K562 (cell line): ENCODE measurements at regions not wholly inside any gene's neighbourhood (a gene's known extent, or its start where the extent isn't known, plus 50 kb on each side); places are given as distances from the start of the nearest gene placed in this dataset.

Source experiments
- ATAC-seq: fragments of 200-7000 bp; cut with Tn5 transposase; 3 replicates; pipeline ENCODE4 v1.9.1; 2020; ENCODE audit warnings: moderate library complexity
- BruUV-seq: library from RNA; stranded (reverse); fragments of 400-500 nt; replicated peaks from 2 replicates; lab custom pipeline; 2021; lab: Mats Ljungman, UMichigan
- CTCF ChIA-PET: fragments of 300-600 bp; formaldehyde crosslinking; extraction: SDS; loops from one replicate; lab custom pipeline; 2021; ENCODE audit warnings: low intra/inter-chr PET ratio; lab: Yijun Ruan, JAX
- POLR2A ChIA-PET: fragments of 300-600, 350-650 bp; sonication (Branson Sonifier 250); formaldehyde crosslinking; extraction: SDS; loops from one replicate; lab custom pipeline; 2021; ENCODE audit warnings: antibody characterized with exemption, inconsistent platforms; lab: Yijun Ruan, JAX
- DNase-seq, 4 experiments: peaks; one replicate each; pipeline versions ENCODE4 v3.0.0 to v3.0.0-alpha.2; 2011 to 2018; ENCODE audit warnings: low spot score in 3 of 4, mixed read lengths in 3 of 4; ENCODE audit errors: extremely low read depth in 1 of 4
- FAIRE-seq: peaks from 2 replicates; lab custom pipeline; 2011; peaks lifted over from hg19 to GRCh38; lab: Jason Lieb, UNC
- H2AFZ ChIP-seq: 2 replicates; pipeline ENCODE4 v1.6.0; 2011; ENCODE audit warnings: low read depth, low read length, control low read depth, inconsistent platforms
- H3K27ac ChIP-seq: fragments of 200-600 bp; 3 replicates; pipeline ENCODE4 v1.8.0; 2011; ENCODE audit warnings: low read depth, mild to moderate bottlenecking, control low read depth, inconsistent platforms, low read length, moderate library complexity, mixed read lengths; ENCODE audit errors: extremely low read depth
- H3K27me3 ChIP-seq, 2 experiments: fragments of 300-600 bp in 1 of 2; 2 replicates in 1 of 2; 3 replicates in 1 of 2; pipeline versions ENCODE4 v1.6.0 to v1.8.0; 2011; ENCODE audit warnings: inconsistent platforms in 2 of 2, low read length in 2 of 2, mild to moderate bottlenecking in 1 of 2, mixed read lengths in 1 of 2, moderate library complexity in 1 of 2; ENCODE audit not compliant: control insufficient read depth in 2 of 2, insufficient read depth in 2 of 2
- H3K36me3 ChIP-seq: fragments of 300-600 bp; 3 replicates; pipeline ENCODE4 v1.8.0; 2011; ENCODE audit warnings: mild to moderate bottlenecking, low read length, inconsistent platforms; ENCODE audit not compliant: control insufficient read depth, insufficient read depth
- H3K4me1 ChIP-seq, 2 experiments: fragments of 200-600 bp in 1 of 2; replicated peaks in 1 of 2; 2 replicates in 1 of 2; 3 replicates in 1 of 2; pipeline versions ENCODE4 v1.5.1 to v1.8.0; 2011; ENCODE audit warnings: inconsistent platforms in 2 of 2, low read length in 2 of 2, mild to moderate bottlenecking in 1 of 2, mixed read lengths in 1 of 2, moderate library complexity in 1 of 2; ENCODE audit not compliant: control insufficient read depth in 2 of 2, insufficient read depth in 2 of 2
- H3K4me2 ChIP-seq: 2 replicates; pipeline ENCODE4 v1.6.1; 2011; ENCODE audit warnings: low read length, control low read depth, inconsistent platforms, mixed read lengths; ENCODE audit not compliant: insufficient read depth
- H3K4me3 ChIP-seq: fragments of 200-600 bp; sonication (generic), shearing (Covaris generic); 2 replicates; pipeline ENCODE4 v1.5.1; 2016; ENCODE audit warnings: control low read depth, inconsistent platforms
- H3K79me2 ChIP-seq: fragments of 200-600 bp; 3 replicates; pipeline ENCODE4 v1.8.0; 2011; ENCODE audit warnings: low read length, inconsistent platforms; ENCODE audit not compliant: control insufficient read depth, insufficient read depth
- H3K9ac ChIP-seq, 2 experiments: 2 replicates each; pipeline versions ENCODE4 v1.6.0 to v1.6.1; 2011; ENCODE audit warnings: low read depth in 2 of 2, low read length in 2 of 2, control low read depth in 1 of 2, inconsistent platforms in 1 of 2, mild to moderate bottlenecking in 1 of 2, mixed read lengths in 1 of 2; ENCODE audit not compliant: insufficient read depth in 1 of 2
- H3K9me1 ChIP-seq: one replicate; pipeline ENCODE4 v1.6.0; 2011; ENCODE audit warnings: inconsistent platforms, mild to moderate bottlenecking, low read length, moderate library complexity; ENCODE audit not compliant: control insufficient read depth, insufficient read depth
- H3K9me3 ChIP-seq: replicated peaks from 2 replicates; pipeline ENCODE4 v1.5.1; 2011; ENCODE audit warnings: low read depth, low read length, inconsistent platforms; ENCODE audit not compliant: control insufficient read depth, insufficient read depth
- H4K20me1 ChIP-seq: replicated peaks from 2 replicates; pipeline ENCODE4 v1.6.1; 2011; ENCODE audit warnings: low read length, inconsistent platforms, mixed read lengths; ENCODE audit not compliant: control insufficient read depth, insufficient read depth
- ATF3 ChIP-seq, 2 experiments: fragments of 450-650 bp in 1 of 2; sonication (generic) in 1 of 2; formaldehyde crosslinking in 1 of 2; IDR thresholded peaks in 1 of 2; conservative IDR thresholded peaks in 1 of 2; 2 replicates each; pipeline versions ENCODE4 v1.6.1 to v1.8.1; 2016 to 2023; ENCODE audit warnings: mild to moderate bottlenecking in 2 of 2, moderate library complexity in 2 of 2, inconsistent platforms in 1 of 2, missing genetic modification reagents in 1 of 2
- FOXK2 ChIP-seq, 2 experiments: fragments of 450-650 bp; IDR thresholded peaks in 1 of 2; conservative IDR thresholded peaks in 1 of 2; 2 replicates each; pipeline ENCODE4 v1.6.1; 2016; ENCODE audit warnings: low read depth in 2 of 2, mild to moderate bottlenecking in 1 of 2
- GTF2F1 ChIP-seq: IDR thresholded peaks from 2 replicates; pipeline ENCODE4 v1.6.1; 2011; ENCODE audit warnings: low read depth, low read length, improper control_type of control experiment
- HCFC1 ChIP-seq: IDR thresholded peaks from 2 replicates; pipeline ENCODE4 v1.6.1; 2012; ENCODE audit warnings: low read depth, low read length, improper control_type of control experiment
- KAT7 ChIP-seq: sonication (generic); formaldehyde crosslinking; IDR thresholded peaks from 2 replicates; pipeline ENCODE4 v1.8.0; 2022; ENCODE audit warnings: missing genetic modification reagents, mild to moderate bottlenecking, borderline replicate concordance
- MYNN ChIP-seq, 2 experiments: sonication (generic); formaldehyde crosslinking in 1 of 2; IDR thresholded peaks; 2 replicates each; pipeline versions ENCODE4 v1.5.0 to v1.6.1; 2016 to 2020; ENCODE audit warnings: antibody characterized with exemption in 1 of 2, missing genetic modification reagents in 1 of 2
- RFX5 ChIP-seq: IDR thresholded peaks from 2 replicates; pipeline ENCODE4 v1.6.1; 2011; ENCODE audit warnings: low read depth, mild to moderate bottlenecking, improper control_type of control experiment, low read length
- STAT5B ChIP-seq: fragments of 250-450 bp; sonication (Bioruptor Pico); IDR thresholded peaks from 2 replicates; pipeline ENCODE4 v1.8.0; 2021; ENCODE audit warnings: mild to moderate bottlenecking, inconsistent platforms
- TRIM28 ChIP-seq: fragments of 450-650 bp; IDR thresholded peaks from 2 replicates; pipeline ENCODE4 v1.6.1; 2017
- ZNF398 ChIP-seq: fragments of 250-450 bp; sonication (Bioruptor Pico); IDR thresholded peaks from 2 replicates; pipeline ENCODE4 v1.8.0; 2021; ENCODE audit warnings: moderate library complexity, mild to moderate bottlenecking, inconsistent platforms
- ZNF408 ChIP-seq: fragments of 250-450 bp; sonication (Bioruptor Pico); IDR thresholded peaks from 2 replicates; pipeline ENCODE4 v1.4.0; 2020; ENCODE audit warnings: low read depth, mild to moderate bottlenecking, moderate library complexity
- ZNF518B ChIP-seq: fragments of 250-450 bp; sonication (Bioruptor Pico); IDR thresholded peaks from 2 replicates; pipeline ENCODE4 v1.5.0; 2021; ENCODE audit warnings: mild to moderate bottlenecking, moderate library complexity
- WGBS: fragments of 100-300 bp; shearing (Covaris generic); methylation state at CpG from one replicate; pipeline ENCODE4 v1.1.6; 2016; ENCODE audit warnings: low coverage, mixed read lengths; ENCODE audit not compliant: insufficient coverage; ENCODE audit errors: missing lambda C conversion rate; 5-methylcytosine and 5-hydroxymethylcytosine counted together
- in situ Hi-C: fragments of 300-500 bp; cut with MboI; formaldehyde crosslinking; loops from 4 replicates; pipeline ENCODE4 v1.15.0; 2018; ENCODE audit warnings: inconsistent platforms, mixed read lengths
- intact Hi-C: fragments of 100-400 bp; cut with micrococcal nuclease; formaldehyde crosslinking; loops from 2 replicates; pipeline ENCODE4 v1.14.2; 2022
- TF ChIP-seq, protein P1 (sequence below): sonication (generic); formaldehyde crosslinking; IDR thresholded peaks from 2 replicates; pipeline ENCODE4 v1.8.1; 2022; ENCODE audit warnings: missing genetic modification reagents

GRCh38 chr3:178382449-178383061 lies 153.7 kb upstream of the KCNMB2 start:
- TF ChIP-seq RFX5 (no peak), GTF2F1 (no peak), ZNF408 (CRISPR knock-in tag) (no peak), MYNN (IDR thresholded peaks at IDR 0.05) (no peak), MYNN (CRISPR knock-in tag; IDR thresholded peaks at IDR 0.05) (no peak), STAT5B (CRISPR knock-in tag) (no peak), FOXK2 (conservative IDR thresholded peaks at IDR 0.05 in 1 of 2, IDR thresholded peaks at IDR 0.05 in 1 of 2; ENCODE audit: low read depth in 2 of 2) (no peak), KAT7 (CRISPR knock-in tag) (no peak), ZNF398 (CRISPR knock-in tag) (no peak), TRIM28 (no peak), ATF3 (IDR thresholded peaks at IDR 0.05) (no peak), ATF3 (CRISPR knock-in tag; conservative IDR thresholded peaks at IDR 0.05) (no peak), HCFC1 (no peak), ZNF518B (CRISPR knock-in tag) (no peak)
- TF ChIP-seq, protein P1, sequence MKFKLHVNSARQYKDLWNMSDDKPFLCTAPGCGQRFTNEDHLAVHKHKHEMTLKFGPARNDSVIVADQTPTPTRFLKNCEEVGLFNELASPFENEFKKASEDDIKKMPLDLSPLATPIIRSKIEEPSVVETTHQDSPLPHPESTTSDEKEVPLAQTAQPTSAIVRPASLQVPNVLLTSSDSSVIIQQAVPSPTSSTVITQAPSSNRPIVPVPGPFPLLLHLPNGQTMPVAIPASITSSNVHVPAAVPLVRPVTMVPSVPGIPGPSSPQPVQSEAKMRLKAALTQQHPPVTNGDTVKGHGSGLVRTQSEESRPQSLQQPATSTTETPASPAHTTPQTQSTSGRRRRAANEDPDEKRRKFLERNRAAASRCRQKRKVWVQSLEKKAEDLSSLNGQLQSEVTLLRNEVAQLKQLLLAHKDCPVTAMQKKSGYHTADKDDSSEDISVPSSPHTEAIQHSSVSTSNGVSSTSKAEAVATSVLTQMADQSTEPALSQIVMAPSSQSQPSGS (CRISPR knock-in tag), result no peak
- no peak overlapping the region for H3K4me3 ChIP-seq
- H3K79me2 ChIP-seq, result no peaks in the 10 kb centered on the region
- DNase-seq (no peak), ATAC-seq (no peak), FAIRE-seq (no peak)
- H3K9me1 ChIP-seq, result no peaks in the 10 kb centered on the region
- BruUV-seq, result no TSS peak
- no peaks in the 10 kb centered on the region for H3K27me3 ChIP-seq
- no peaks in the 10 kb centered on the region for H3K9me3 ChIP-seq
- H3K4me2 ChIP-seq, result no peak overlapping the region
- no peaks in the 10 kb centered on the region for H4K20me1 ChIP-seq
- in situ Hi-C loops (no loop called here), intact Hi-C loops (loop anchor here (10.0 kb wide), 2 partner anchors 1318 to 1448 kb away; no protein-coding TSS in a partner anchor)
- H3K27ac ChIP-seq, result no peak overlapping the region
- no peak overlapping the region for H3K9ac ChIP-seq
- WGBS, result 20% methylated on average over 1 of the region's 1 CpG
- H2AFZ ChIP-seq, result no peak overlapping the region
- H3K4me1 ChIP-seq, result no peaks in the 10 kb centered on the region; a peak in 1 of 5 replicates
- CTCF ChIA-PET, result no interaction called here
- POLR2A ChIA-PET, result no interaction called here
- no peaks in the 10 kb centered on the region for H3K36me3 ChIP-seq
